ENCODE measurements at regions not wholly inside any gene's neighbourhood (a gene's known extent, or its start where the extent isn't known, plus 50 kb on each side); places are given as distances from the start of the nearest gene placed in this dataset.

GRCh38 chr11:10914050-10914449 lies 56.2 kb upstream of the ZBED5 start:
- Histone ChIP-seq H3K9me3 (ENCODE audit: control insufficient read depth, insufficient read depth, low read length) (peaks cover 12% of the 10 kb centered on the region; the same call in 1 of the 2 replicates), H3K4me1 (ENCODE audit: control insufficient read depth, insufficient read depth, low read length) (peaks cover 16% of the 10 kb centered on the region), H3K36me3 (ENCODE audit: control insufficient read depth, insufficient read depth, low read length) (no peaks in the 10 kb centered on the region), H3K9ac (ENCODE audit: low read depth, low read length) (no peak overlapping the region), H3K4me3 (ENCODE audit: low read depth, low read length) (no peak overlapping the region), H3K27ac (ENCODE audit: low read depth, low read length) (no peak overlapping the region), H3K27me3 (ENCODE audit: control insufficient read depth, insufficient read depth, low read length) (no peaks in the 10 kb centered on the region)

- Histone ChIP-seq H3K9ac (ENCODE audit: low read depth, low read length) (no peak overlapping the region), H3K4me1 (ENCODE audit: control insufficient read depth, insufficient read depth, low read length) (peaks cover 24% of the 10 kb centered on the region)
Measured at GRCh38 chr11:10913075-10913474, 55.2 kb upstream of the ZBED5 start.

GRCh38 chr11:10911907-10912306 lies 54.1 kb upstream of the ZBED5 start:
- H3K36me3 ChIP-seq (ENCODE audit: control insufficient read depth, insufficient read depth, low read length): no peaks in the 10 kb centered on the region

More at GRCh38 chr11:10913075-10913474, 55.2 kb upstream of the ZBED5 start:
- H3K4me3 ChIP-seq (ENCODE audit: low read depth, low read length): no peak overlapping the region
- peaks cover 7% of the 10 kb centered on the region; the same call in 1 of the 2 replicates for H3K9me3 ChIP-seq (ENCODE audit: control insufficient read depth, insufficient read depth, low read length)
- no peaks in the 10 kb centered on the region for H3K27me3 ChIP-seq (ENCODE audit: control insufficient read depth, insufficient read depth, low read length)
- no peaks in the 10 kb centered on the region for H3K36me3 ChIP-seq (ENCODE audit: control insufficient read depth, insufficient read depth, low read length)
- H3K27ac ChIP-seq (ENCODE audit: low read depth, low read length): no peak overlapping the region

GRCh38 chr11:10909141-10909883 lies 51.5 kb upstream of the ZBED5 start:
- no peaks in the 10 kb centered on the region for H3K9me3 ChIP-seq (ENCODE audit: control insufficient read depth, insufficient read depth, low read length)
- no peak overlapping the region for H3K4me3 ChIP-seq (ENCODE audit: low read depth, low read length)
- H3K9ac ChIP-seq (ENCODE audit: low read depth, low read length): no peak overlapping the region
- H3K27ac ChIP-seq (ENCODE audit: low read depth, low read length): no peak overlapping the region
- peaks cover 26% of the 10 kb centered on the region for H3K4me1 ChIP-seq (ENCODE audit: control insufficient read depth, insufficient read depth, low read length)
- H3K27me3 ChIP-seq (ENCODE audit: control insufficient read depth, insufficient read depth, low read length): no peaks in the 10 kb centered on the region
- no peaks in the 10 kb centered on the region for H3K36me3 ChIP-seq (ENCODE audit: control insufficient read depth, insufficient read depth, low read length)

More at GRCh38 chr11:10911907-10912306, 54.1 kb upstream of the ZBED5 start:
- no peaks in the 10 kb centered on the region for H3K9me3 ChIP-seq (ENCODE audit: control insufficient read depth, insufficient read depth, low read length)
- H3K4me3 ChIP-seq (ENCODE audit: low read depth, low read length): no peak overlapping the region
- H3K27me3 ChIP-seq (ENCODE audit: control insufficient read depth, insufficient read depth, low read length): no peaks in the 10 kb centered on the region
- H3K27ac ChIP-seq (ENCODE audit: low read depth, low read length): no peak overlapping the region
- no peak overlapping the region for H3K9ac ChIP-seq (ENCODE audit: low read depth, low read length)
- H3K4me1 ChIP-seq (ENCODE audit: control insufficient read depth, insufficient read depth, low read length): peaks cover 26% of the 10 kb centered on the region

- no peak overlapping the region for H3K9ac ChIP-seq (ENCODE audit: low read depth, low read length)
- no peak overlapping the region for H3K4me3 ChIP-seq (ENCODE audit: low read depth, low read length)
- no peaks in the 10 kb centered on the region for H3K9me3 ChIP-seq (ENCODE audit: control insufficient read depth, insufficient read depth, low read length)
- H3K36me3 ChIP-seq (ENCODE audit: control insufficient read depth, insufficient read depth, low read length): no peaks in the 10 kb centered on the region
- H3K27me3 ChIP-seq (ENCODE audit: control insufficient read depth, insufficient read depth, low read length): no peaks in the 10 kb centered on the region
- peaks cover 26% of the 10 kb centered on the region for H3K4me1 ChIP-seq (ENCODE audit: control insufficient read depth, insufficient read depth, low read length)
- no peak overlapping the region for H3K27ac ChIP-seq (ENCODE audit: low read depth, low read length)
Measured at GRCh38 chr11:10908215-10908951, 50.5 kb upstream of the ZBED5 start.
